A673 (cell line): ENCODE measurements at regions not wholly inside any gene's neighbourhood (a gene's known extent, or its start where the extent isn't known, plus 50 kb on each side); places are given as distances from the start of the nearest gene placed in this dataset.

Experiments used
- BruUV-seq: library from RNA; stranded (reverse); fragments of 400-500 nt; replicated peaks from 2 replicates; lab custom pipeline; 2021; lab: Mats Ljungman, UMichigan
- CTCF ChIA-PET: fragments of 300-600 bp; sonication (Branson Sonifier 250); formaldehyde crosslinking; loops from one replicate; lab custom pipeline; 2022; ENCODE audit warnings: antibody characterized with exemption; lab: Charles Lee
- POLR2A ChIA-PET: fragments of 300-600 bp; sonication (Branson Sonifier 250); formaldehyde crosslinking; loops from one replicate; lab custom pipeline; 2022; ENCODE audit warnings: antibody characterized with exemption; ENCODE audit not compliant: low non-redundant PET; lab: Charles Lee
- DNase-seq: peaks from one replicate; pipeline ENCODE4 v3.0.0-alpha.2; 2015; ENCODE audit warnings: low spot score
- H3K27ac ChIP-seq: fragments of 200-600 bp; sonication (generic); 2 replicates; pipeline ENCODE4 v1.5.1; 2016; ENCODE audit warnings: mixed run types, low read depth, mild to moderate bottlenecking, mixed read lengths, antibody characterized with exemption, low read length; ENCODE audit not compliant: poor library complexity, severe bottlenecking
- H3K27me3 ChIP-seq: fragments of 200-600 bp; sonication (generic); replicated peaks from 2 replicates; pipeline ENCODE4 v1.6.1; 2017; ENCODE audit warnings: mixed run types, low read depth, mild to moderate bottlenecking, mixed read lengths, antibody characterized with exemption, low read length; ENCODE audit not compliant: insufficient read depth, poor library complexity
- H3K36me3 ChIP-seq: fragments of 200-600 bp; sonication (generic); 2 replicates; pipeline ENCODE4 v1.6.1; 2016; ENCODE audit warnings: mixed run types, mild to moderate bottlenecking, mixed read lengths, antibody characterized with exemption, low read length; ENCODE audit not compliant: insufficient read depth, poor library complexity, severe bottlenecking
- H3K4me1 ChIP-seq: fragments of 200-600 bp; sonication (generic); 2 replicates; pipeline ENCODE4 v1.6.1; 2017; ENCODE audit warnings: mixed run types, mild to moderate bottlenecking, mixed read lengths, antibody characterized with exemption, low read length; ENCODE audit not compliant: insufficient read depth, poor library complexity, severe bottlenecking
- H3K4me3 ChIP-seq: fragments of 200-600 bp; sonication (generic); 2 replicates; pipeline ENCODE4 v1.5.1; 2016; ENCODE audit warnings: low read depth, mixed run types, mild to moderate bottlenecking, mixed read lengths, low read length; ENCODE audit not compliant: poor library complexity, severe bottlenecking
- H3K9me3 ChIP-seq: fragments of 200-600 bp; sonication (generic); 2 replicates; pipeline ENCODE4 v1.6.1; 2016; ENCODE audit warnings: mixed run types, low read depth, mild to moderate bottlenecking, mixed read lengths, antibody characterized with exemption, low read length; ENCODE audit not compliant: poor library complexity, severe bottlenecking
- EZH2 ChIP-seq: fragments of 200-600 bp; sonication (generic); IDR thresholded peaks from 2 replicates; pipeline ENCODE4 v1.6.1; 2017; ENCODE audit warnings: borderline replicate concordance, low read depth, mild to moderate bottlenecking, mixed read lengths, antibody characterized with exemption, low read length; ENCODE audit not compliant: poor library complexity, severe bottlenecking
- intact Hi-C: fragments of 100-400 bp; cut with micrococcal nuclease; formaldehyde crosslinking; loops from one replicate; pipeline ENCODE4 v1.10.0; 2022; ENCODE audit not compliant: unreplicated experiment
- TF ChIP-seq, protein P1 (sequence below): fragments of 300-800, 200-600 bp; sonication (generic); conservative IDR thresholded peaks from 2 replicates; pipeline ENCODE4 v1.5.1; 2017; ENCODE audit warnings: low read depth, mild to moderate bottlenecking, antibody characterized with exemption, low read length, moderate library complexity, mixed read lengths

- BruUV-seq, result no TSS peak
- Histone ChIP-seq H3K27me3 (no peaks in the 10 kb centered on the region), H3K4me3 (no peak overlapping the region), H3K4me1 (no peaks in the 10 kb centered on the region), H3K9me3 (no peaks in the 10 kb centered on the region), H3K36me3 (no peaks in the 10 kb centered on the region), H3K27ac (no peak overlapping the region)
- TF ChIP-seq, protein P1, sequence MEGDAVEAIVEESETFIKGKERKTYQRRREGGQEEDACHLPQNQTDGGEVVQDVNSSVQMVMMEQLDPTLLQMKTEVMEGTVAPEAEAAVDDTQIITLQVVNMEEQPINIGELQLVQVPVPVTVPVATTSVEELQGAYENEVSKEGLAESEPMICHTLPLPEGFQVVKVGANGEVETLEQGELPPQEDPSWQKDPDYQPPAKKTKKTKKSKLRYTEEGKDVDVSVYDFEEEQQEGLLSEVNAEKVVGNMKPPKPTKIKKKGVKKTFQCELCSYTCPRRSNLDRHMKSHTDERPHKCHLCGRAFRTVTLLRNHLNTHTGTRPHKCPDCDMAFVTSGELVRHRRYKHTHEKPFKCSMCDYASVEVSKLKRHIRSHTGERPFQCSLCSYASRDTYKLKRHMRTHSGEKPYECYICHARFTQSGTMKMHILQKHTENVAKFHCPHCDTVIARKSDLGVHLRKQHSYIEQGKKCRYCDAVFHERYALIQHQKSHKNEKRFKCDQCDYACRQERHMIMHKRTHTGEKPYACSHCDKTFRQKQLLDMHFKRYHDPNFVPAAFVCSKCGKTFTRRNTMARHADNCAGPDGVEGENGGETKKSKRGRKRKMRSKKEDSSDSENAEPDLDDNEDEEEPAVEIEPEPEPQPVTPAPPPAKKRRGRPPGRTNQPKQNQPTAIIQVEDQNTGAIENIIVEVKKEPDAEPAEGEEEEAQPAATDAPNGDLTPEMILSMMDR, result no peak
- no peak for TF ChIP-seq EZH2
- intact Hi-C loops, result no loop called here
- ChIA-PET POLR2A (no interaction called here), CTCF (no interaction called here)
- no peak for DNase-seq
These were observed 57.0 kb downstream of the FAM50B start for GRCh38 chr6:3905945-3906845.

DNA sequence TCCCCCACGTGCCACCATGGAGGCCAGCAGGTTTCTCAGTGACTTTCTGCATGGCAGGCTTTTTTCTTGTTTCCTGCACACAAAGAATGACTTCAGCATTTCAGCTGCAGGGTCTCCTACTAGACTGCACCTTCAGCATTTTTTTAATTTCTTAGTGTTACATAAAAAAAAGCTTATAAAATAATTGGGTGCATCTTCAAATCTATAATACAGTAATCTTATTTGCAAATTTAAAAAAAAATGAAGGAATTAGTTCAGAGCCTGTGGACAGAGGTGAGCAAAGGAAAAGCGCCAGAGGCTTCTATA lies 57.6 kb downstream of the FAM50B start:
- no peak for TF ChIP-seq EZH2
- TF ChIP-seq, protein P1, result no peak
- ChIA-PET POLR2A (no interaction called here), CTCF (no interaction called here)
- H3K4me1 ChIP-seq, result peaks cover 6% of the 10 kb centered on the region
- no TSS peak for BruUV-seq
- DNase-seq, result no peak
- H3K9me3 ChIP-seq, result no peaks in the 10 kb centered on the region
- H3K36me3 ChIP-seq, result no peaks in the 10 kb centered on the region
- H3K27me3 ChIP-seq, result no peaks in the 10 kb centered on the region
- H3K4me3 ChIP-seq, result no peak overlapping the region
- intact Hi-C loops, result no loop called here
- H3K27ac ChIP-seq, result no peak overlapping the region

- peaks cover 20% of the 10 kb centered on the region for H3K4me1 ChIP-seq
- no peak for DNase-seq
- intact Hi-C loops, result no loop called here
- ChIA-PET CTCF (interaction anchor here (0.9 kb wide), 1 partner anchor 59 kb away, joined by 3 read pairs; the partner anchor contains the start of gene FAM50B), POLR2A (no interaction called here)
- H3K9me3 ChIP-seq, result no peaks in the 10 kb centered on the region
- H3K27me3 ChIP-seq, result no peaks in the 10 kb centered on the region
- H3K36me3 ChIP-seq, result no peaks in the 10 kb centered on the region
- BruUV-seq, result no TSS peak
- TF ChIP-seq, protein P1, result no peak
- TF ChIP-seq EZH2, result no peak
- no peak overlapping the region for H3K27ac ChIP-seq
- no peak overlapping the region for H3K4me3 ChIP-seq
These were observed 59.0 kb downstream of the FAM50B start for GRCh38 chr6:3908223-3908622.
